NCI-H128 (cell line): ENCODE measurements at regions not wholly inside any gene's neighbourhood (a gene's known extent, or its start where the extent isn't known, plus 50 kb on each side); places are given as distances from the start of the nearest gene placed in this dataset.
"Not testable (repeated sequence)": the region's sequence is repeated elsewhere in the genome, so short reads cannot be mapped to it uniquely, and the experiment has no call there.

Experiments used
- DNase-seq: peaks from one replicate; lab custom pipeline; 2025; ENCODE audit not compliant: unreplicated experiment; lab: John Stamatoyannopoulos, UW

DNA sequence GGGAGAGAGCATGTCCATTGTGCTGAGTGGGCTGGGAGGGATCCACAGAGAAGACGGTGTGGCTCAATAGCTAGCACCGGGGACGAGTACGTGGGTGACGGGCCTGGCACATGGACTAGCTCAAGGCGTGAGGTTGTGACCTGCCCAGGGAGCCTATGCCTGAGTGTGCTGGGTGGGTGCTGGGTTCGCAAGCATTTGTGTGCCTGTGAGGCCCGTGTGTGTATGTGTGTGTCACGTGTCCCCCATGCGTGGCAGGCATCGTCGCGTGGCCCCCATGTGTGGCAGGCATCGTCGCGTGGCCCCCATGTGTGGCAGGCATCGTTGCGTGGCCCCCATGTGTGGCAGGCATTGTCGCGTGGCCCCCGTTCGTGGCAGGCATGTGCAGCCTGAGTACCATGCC, 109.2 kb downstream of the TMEM121 start:
- no peak for DNase-seq

DNA sequence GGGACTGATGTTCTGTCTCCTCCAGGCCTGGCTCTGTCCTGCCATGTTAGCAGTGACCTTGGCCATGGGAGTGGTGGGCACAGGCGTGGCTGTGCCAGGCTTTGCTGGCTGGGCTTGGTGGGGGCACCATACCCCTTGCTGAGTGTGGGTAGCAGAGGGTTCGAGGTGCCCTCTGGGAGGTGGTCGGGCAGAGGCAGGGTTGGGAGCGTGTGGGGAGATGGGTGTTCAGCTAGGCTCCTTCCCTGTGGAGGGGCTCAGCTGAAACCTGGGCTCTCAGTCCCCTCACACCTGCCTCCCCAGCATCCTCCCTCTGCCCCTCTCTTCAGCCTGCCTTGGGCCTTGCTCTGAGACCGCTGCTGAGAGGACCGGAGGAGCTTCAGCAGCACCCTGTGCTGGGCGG, 109.6 kb downstream of the TMEM121 start:
- DNase-seq = not testable (repeated sequence)

DNA sequence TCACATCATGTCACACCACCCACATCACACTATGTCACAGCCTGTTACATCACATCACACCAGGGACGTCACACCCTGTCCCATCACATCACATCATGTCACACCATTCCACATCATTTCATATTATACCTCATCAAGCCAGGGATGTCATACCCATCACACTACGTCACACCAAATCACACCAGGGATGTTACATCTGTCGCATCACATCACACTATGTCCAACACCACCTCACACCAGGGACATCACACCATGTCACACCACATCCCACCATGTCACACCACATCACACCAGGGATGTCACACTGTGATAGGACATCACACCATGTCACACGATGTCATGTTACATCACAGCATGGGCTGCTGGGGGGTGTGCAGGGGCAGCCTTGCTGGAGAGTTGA, 110.6 kb downstream of the TMEM121 start:
- no peak for DNase-seq

DNA sequence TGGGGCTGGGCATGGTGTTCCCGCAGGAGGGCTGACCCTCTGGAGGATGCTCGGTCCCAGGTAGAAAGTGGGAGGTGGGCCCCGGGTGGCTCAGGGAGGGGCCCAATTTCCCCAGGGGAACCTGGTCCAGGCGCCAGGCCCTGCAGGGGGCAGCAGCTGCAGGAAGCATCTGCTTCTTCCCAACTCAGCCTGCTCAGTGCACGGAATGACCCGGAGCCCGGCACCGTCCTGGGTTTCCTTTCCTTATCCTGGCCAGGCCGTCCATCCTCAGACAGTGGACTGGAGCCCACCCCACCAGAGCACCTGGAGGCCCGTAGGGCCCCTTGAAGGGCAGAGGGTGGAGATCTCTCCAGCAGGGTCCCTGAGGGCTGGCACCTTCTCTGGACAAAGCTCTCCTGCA, 111.0 kb downstream of the TMEM121 start:
- DNase-seq = not testable (repeated sequence)

DNA sequence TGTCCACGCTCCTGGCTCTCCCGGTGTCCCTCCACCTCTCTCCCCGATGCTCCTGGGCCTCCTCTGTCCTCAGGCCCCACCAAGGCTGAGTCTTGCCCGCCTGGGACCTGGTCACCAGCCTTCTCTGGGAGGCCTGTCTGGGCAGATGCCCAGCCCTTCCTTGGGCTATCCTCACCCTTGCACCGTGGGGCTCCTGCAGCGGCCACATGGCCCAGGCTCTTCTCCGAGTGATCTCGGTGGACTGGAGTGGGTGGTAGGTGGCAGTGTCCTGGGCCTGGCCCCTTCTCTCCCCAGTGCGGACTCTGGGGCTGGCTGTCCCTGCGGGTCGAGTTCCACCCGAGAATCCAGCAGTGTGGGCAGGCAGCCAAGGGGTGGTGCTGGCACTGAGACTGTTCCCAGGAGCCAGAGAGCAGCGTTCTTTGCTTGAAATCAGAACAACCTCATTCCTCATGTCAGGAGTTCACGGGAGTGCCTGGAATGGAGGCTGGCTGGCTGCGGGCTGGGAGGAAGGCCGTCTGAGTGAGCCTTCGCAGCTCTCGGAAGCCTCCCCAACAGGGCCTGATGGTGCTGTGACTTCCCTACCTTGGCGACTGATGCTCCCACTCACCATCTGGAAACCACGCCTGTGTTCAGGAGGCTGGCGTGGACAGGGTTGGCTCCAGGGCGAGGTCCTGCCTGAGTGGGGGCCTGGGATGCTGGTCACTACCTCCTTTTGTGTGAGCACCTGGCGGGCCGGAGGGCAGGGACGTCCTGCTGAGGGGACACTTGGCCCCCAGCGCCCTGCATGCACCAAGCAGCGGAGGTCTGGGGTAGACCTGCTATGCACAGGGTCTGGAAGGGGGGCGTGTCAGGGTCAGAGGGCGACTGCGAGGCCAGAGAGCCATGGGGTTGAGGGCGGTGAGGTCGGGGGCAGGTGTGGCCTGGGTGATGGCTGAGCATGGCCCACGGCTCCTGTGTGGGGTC, 113.9 kb downstream of the TMEM121 start:
- not testable (repeated sequence) for DNase-seq

DNA sequence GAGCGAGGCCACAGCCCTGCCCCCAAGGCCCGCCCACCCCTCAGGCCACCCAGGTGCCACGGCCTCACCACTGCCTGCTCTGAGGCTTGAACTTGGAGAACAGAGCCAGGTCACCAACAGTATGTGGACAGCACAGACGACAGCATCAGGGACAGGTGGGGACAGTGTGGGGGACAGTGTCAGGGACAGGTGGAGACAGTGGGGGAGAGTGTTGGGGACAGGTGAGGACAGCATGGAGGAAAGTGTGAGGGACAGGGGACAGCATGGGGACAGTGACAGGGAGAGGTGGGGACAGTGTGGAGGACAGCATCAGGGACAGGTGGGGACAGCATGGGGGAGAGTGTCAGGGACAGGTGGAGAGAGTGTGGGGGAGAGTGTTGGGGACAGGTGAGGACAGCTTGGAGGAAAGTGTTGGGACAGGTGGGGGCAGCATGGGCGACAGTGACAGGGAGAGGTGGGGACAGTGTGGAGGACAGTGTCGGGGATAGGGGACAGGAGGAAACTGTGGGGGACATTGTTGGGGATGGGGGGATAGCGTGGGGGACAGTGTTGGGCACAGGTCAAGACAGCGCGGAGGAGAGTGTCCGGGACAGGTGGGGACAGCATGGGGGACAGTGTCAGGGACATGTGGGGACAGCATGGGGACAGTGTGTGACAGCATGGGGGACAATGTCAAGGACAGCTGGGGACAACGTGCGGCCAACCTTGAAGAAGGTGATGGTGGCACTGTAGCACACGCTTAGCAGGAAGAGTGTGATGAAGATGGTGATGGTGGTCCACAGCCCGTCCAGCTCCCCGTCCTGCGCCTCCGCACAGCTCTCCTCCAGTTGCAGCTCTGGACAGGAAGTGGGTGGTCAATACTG, 114.9 kb downstream of the TMEM121 start:
- DNase-seq = no peak

DNA sequence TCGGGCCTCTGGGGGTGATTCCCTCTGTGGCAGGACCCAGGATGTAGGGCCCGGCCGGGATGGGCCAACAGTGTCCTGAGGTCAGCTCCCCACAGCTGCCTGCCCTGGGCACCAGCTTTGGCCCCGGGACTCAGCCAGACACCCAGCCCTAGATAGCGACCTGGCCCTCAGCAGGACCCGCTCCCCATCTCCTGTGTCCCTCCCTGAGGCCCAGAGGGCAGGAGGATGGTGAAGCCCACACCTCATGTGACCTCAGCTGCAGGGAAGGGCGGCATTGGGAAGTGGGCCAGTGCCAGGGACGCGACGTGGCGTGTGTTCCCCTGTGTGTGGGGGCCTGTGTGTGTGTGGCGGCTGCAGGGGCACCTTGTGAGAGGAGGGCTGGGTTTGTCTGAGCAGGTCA, 115.6 kb downstream of the TMEM121 start:
- not testable (repeated sequence) for DNase-seq

DNA sequence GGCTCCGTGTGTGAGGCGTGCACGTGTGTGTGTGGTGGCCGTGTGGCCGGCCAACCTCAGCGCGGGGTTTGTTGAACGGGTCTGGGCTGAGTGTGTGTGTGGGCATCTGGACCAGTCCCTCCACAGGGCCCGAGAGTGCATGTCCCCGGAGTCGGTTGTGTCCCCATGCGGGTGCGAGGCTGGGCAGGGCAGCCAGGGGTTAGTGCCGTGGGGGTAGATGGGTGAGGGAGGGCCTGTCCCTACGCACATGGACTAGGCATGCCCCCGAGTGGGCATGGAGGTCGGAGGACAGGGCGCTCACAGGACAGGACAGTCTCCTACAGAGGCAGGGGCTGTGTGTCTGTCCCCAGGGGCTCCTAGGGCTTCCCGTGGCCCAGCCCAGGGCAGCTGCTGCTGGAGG, 116.1 kb downstream of the TMEM121 start:
- DNase-seq = not testable (repeated sequence)

DNA sequence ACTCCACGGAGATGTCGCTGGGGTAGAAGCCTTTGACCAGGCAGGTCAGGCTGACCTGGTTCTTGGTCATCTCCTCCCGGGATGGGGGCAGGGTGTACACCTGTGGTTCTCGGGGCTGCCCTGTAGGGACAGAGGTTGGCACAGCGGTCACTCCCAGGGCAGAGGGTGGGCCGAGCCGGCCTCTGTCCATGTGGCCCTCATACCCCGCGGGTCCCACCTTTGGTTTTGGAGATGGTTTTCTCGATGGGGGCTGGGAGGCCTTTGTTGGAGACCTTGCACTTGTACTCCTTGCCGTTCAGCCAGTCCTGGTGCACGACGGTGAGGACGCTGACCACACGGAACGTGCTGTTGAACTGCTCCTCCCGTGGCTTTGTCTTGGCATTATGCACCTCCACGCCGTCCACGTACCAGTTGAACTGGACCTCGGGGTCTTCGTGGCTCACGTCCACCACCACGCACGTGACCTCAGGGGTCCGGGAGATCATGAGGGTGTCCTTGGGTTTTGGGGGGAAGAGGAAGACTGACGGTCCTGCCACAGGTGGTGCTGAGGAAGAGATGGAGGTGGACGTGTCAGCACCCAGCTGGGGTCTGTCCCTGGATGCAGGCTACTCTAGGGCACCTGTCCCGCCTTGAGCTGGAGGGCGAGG, 117.1 kb downstream of the TMEM121 start:
- not testable (repeated sequence) for DNase-seq

DNA sequence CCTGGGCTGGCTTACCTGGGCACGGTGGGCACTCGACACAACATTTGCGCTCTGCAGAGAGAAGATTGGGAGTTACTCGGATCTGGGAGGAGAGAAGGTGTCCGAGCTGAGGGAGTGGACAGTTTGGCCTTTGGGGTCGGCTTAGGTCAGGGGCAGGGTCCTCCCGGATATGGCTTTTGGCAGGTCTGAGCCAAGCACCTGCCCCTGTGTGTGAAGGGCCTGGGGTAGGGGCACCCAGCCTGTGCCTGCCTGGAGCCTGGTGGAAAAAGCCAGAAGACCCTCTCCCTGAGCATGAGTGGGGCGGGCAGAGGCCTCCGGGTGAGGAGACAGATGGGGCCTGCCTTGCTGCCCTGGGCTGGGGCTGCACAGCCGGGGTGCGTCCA, 117.7 kb downstream of the TMEM121 start:
- not testable (repeated sequence) for DNase-seq

DNA sequence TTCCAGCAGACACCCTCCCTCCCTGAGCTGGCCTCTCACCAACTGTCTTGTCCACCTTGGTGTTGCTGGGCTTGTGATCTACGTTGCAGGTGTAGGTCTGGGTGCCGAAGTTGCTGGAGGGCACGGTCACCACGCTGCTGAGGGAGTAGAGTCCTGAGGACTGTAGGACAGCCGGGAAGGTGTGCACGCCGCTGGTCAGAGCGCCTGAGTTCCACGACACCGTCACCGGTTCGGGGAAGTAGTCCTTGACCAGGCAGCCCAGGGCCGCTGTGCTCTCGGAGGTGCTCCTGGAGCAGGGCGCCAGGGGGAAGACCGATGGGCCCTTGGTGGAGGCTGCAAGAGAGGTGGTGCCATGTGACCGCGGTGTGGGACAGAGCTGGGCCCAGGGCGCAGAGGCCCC, 118.1 kb downstream of the TMEM121 start:
- not testable (repeated sequence) for DNase-seq

DNA sequence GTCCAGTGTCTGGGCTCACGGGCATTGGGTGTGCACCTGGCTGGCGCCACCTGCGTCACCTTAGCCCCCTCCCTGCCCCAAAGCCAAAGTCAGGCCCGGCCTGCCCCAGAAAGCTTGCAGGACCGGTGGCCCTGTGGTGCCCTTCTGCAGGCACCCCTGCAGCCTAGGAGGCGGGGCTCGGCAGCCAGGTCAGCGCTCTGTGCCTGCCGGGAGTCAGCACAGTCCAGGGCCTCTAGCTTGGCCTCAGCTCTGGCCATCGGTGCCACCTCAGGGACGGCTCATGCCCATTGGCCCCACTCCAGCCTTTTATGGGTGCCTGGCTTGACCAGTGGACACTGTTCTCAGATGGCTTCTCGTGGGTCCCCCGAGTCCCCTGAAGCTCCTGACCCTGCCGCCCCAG, 118.5 kb downstream of the TMEM121 start:
- not testable (repeated sequence) for DNase-seq

DNA sequence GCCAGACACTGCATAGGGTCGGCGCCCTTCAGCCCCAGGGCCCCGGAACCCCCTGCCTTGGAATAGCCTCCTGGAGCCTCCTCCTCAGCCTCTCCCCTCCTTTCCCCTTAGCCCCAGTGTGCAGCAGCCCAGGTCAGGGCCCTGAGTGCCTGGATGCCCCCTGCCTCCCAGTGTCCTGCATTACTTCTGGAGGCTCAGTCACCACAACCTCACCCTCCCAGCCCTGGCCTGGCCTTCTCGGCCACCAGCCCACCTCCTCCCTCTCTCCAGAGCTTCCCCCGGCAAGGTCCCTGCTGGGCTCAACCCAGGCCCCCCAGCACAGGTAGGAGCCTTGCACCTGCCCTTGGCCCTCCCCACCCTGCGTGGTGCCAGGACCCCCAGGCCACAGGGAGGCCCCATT, 119.0 kb downstream of the TMEM121 start:
- DNase-seq = not testable (repeated sequence)

DNA sequence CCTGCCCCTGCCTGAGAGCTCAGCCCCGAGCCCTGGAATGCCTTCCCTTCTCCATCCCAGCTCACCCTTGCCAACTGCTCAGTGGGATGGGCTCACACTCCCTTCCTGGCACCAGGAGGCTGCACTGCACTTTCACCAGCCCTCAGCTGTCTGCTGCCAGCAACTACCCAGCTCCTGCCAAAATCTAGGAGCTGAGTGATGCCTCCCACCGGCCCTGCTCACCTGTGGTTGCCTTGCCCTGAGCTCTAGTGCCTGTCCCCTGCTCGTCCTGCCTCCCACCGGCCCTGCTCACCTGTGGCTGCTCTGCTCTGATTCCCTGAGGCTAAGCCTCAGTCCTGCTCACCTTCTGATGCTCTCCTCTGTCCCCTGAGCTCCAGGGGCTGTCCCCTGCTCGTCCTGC, 119.8 kb downstream of the TMEM121 start:
- DNase-seq = no peak

DNA sequence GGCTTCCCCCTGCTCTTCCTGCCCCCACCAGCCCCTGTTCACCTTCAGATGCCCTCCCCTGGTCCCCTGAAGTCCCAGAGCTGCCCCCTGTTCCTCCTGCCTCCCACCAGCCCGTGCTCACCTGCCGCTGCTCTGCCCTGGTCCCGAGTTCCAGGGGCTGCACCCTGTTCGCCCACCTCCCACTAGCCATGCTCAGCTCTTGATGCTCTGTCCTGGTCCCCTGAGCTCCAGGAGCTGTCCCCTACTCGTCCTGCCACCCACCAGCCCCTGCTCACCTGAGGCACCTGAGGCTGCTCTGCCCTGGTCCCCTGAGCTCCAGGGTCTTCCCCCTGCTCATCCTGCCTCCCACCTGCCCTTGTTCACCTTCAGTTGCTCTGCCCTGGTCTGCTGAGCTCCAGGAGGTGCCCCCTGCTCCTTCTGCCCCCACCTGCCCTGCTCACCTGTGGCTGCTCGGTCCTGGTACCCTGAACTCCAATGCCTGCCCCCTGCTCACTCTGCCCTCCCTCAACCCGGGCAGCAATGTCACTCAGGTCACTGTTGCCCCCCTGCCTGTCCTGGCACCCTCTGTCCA, 120.4 kb downstream of the TMEM121 start:
- DNase-seq = not testable (repeated sequence)

DNA sequence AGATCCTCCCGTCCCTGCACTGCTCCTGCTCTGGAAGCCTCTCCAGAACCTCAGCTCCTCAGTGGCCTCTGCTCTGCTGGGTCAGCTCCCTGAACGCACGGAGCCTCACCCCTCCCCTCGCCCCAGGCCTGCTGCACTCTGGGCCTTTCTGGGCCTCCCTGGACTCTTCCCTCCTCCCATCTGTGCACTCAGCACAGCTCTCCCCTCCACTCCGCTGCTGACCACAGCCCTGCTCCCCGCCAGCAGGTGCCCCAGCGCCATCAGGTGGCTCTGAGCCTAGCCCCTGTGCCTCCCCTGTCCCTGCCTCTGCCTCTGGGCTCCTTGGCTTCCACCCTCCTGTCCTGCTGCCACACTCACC, 121.0 kb downstream of the TMEM121 start:
- not testable (repeated sequence) for DNase-seq

DNA sequence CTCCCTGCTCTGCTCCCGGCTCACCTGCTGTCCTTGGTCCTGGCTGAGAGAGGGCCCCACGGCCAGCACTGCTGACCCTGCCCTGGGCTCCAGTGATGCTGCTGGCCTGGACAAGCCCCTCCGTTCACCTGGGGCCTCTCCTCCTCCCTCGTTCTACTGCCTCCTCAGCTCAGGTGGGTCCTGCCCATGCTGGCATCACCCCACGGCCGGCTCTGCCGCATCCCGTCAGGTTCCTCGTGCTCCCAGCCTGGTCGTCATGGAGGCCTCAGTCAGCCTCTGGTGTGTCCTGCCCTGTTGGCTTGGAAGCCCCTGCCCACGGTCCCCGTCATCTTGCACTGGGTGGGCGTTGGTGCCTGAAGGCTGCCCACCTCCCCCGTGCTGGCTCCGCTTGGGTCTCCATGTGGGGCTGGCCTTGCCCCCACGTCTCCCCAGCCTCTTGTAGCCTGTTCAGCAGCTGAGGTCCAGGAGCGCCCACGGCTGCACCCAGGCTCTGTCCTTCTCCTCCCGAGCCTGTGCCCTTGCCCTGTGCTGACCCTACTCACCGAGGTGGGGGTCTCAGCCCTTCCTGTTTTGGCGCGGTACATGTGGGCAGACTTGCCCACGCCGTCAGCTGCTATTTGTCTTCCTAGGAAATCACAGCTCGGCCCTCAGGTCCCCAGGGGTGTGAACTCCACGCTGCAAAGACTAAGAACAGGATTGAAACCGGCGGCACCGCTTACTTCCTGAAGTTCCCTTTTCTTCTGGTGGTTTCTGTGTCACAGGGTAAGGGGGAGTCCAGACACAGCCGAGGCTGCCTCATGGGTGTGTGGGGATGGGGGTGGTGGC, 121.6 kb downstream of the TMEM121 start:
- DNase-seq = no peak

DNA sequence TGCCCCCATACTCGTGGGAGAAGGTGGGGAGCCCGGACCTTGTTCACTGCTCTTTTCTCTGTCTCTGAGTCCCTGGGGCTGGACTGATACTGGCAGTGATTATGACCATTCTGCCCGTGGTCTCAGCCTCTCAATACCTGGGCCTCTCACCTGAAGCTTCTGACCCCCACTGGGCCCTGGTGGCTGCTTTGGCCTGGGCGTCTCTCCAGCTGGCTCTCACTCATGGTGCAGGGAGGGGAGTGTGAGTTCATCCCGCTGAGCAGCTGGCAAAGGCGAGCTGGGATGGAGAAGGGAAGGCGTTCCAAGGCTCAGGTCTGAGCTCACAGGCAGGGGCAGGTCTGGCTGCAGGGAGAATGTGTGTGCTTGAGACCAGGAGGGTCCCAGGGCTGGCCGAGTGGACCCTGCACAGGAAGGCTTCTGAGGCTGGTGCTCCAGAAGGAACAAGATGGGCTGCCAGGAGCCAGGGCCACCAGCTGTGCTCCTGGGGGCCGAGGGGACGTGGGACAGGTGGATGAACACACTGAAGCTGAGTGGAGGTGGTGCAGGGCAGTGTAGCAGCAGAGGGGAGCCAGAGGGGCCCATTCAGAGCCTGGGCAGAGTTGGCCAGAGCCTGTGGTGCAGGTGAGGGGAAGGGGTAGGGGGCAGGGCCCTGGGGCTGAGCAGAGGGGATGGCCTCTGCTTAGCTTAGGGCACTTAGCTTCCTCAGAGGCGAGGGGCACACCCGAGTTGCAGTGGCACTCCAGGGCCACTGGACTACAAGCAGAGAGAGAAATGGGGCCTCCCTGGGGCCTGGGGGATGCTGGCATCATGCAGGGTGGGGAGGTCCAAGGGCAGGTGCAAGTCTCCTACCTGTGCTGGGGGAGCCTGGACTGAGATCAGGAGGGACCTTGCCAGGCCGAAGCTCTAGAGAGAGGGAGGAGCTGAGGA, 122.5 kb downstream of the TMEM121 start:
- not testable (repeated sequence) for DNase-seq

DNA sequence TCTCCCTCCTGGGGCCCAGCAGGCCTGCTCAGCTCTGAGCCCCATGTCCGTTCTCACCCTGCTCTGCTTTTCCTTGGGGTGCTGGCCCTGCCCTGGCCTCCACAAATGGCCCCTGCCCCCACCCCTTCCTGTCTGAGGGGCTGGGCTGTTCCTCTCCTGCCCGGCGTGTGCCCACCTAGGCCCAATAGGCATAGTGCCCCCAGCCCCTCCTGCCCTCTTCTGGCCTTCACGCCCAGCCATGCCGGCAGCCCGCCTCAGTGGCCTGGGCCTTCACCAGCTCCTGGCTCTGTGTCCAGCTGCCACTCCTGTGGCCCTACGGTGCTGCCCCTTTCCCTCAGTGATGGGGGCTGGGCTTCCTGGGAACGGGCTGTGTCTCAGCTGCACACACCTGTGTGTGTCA, 125.9 kb downstream of the TMEM121 start:
- not testable (repeated sequence) for DNase-seq
